ENCODE measurements at regions not wholly inside any gene's neighbourhood (a gene's known extent, or its start where the extent isn't known, plus 50 kb on each side); places are given as distances from the start of the nearest gene placed in this dataset.

GRCh38 chr7:12777257-12777656, 89.8 kb downstream of the ARL4A start:
- TF ChIP-seq CTCF (IDR thresholded peaks at IDR 0.05; ENCODE audit: insufficient read depth, low read length) (no peak), GABPA (IDR thresholded peaks at IDR 0.05; ENCODE audit: low read depth) (no peak)
- TF ChIP-seq, protein P1, sequence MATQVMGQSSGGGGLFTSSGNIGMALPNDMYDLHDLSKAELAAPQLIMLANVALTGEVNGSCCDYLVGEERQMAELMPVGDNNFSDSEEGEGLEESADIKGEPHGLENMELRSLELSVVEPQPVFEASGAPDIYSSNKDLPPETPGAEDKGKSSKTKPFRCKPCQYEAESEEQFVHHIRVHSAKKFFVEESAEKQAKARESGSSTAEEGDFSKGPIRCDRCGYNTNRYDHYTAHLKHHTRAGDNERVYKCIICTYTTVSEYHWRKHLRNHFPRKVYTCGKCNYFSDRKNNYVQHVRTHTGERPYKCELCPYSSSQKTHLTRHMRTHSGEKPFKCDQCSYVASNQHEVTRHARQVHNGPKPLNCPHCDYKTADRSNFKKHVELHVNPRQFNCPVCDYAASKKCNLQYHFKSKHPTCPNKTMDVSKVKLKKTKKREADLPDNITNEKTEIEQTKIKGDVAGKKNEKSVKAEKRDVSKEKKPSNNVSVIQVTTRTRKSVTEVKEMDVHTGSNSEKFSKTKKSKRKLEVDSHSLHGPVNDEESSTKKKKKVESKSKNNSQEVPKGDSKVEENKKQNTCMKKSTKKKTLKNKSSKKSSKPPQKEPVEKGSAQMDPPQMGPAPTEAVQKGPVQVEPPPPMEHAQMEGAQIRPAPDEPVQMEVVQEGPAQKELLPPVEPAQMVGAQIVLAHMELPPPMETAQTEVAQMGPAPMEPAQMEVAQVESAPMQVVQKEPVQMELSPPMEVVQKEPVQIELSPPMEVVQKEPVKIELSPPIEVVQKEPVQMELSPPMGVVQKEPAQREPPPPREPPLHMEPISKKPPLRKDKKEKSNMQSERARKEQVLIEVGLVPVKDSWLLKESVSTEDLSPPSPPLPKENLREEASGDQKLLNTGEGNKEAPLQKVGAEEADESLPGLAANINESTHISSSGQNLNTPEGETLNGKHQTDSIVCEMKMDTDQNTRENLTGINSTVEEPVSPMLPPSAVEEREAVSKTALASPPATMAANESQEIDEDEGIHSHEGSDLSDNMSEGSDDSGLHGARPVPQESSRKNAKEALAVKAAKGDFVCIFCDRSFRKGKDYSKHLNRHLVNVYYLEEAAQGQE (IDR thresholded peaks at IDR 0.05; ENCODE audit: insufficient replicate concordance, low read depth): no peak
